ENCODE measurements at regions not wholly inside any gene's neighbourhood (a gene's known extent, or its start where the extent isn't known, plus 50 kb on each side); places are given as distances from the start of the nearest gene placed in this dataset.
"Not testable (repeated sequence)": the region's sequence is repeated elsewhere in the genome, so short reads cannot be mapped to it uniquely, and the experiment has no call there.

GRCh38 chr7:26424319-26424718 is 132.7 kb downstream of the SNX10 start:
- not testable (repeated sequence) for DNase-seq

GRCh38 chr7:26425655-26426054 is 134.0 kb downstream of the SNX10 start:
- no peak for DNase-seq

GRCh38 chr7:26426096-26426495 is 134.4 kb downstream of the SNX10 start:
- no peak for DNase-seq

GRCh38 chr7:26428571-26428970 is 136.9 kb downstream of the SNX10 start:
- DNase-seq: no peak

GRCh38 chr7:26429168-26429567 is 137.5 kb downstream of the SNX10 start:
- DNase-seq: no peak

- DNase-seq: no peak
Observed at GRCh38 chr7:26434974-26435373, 143.3 kb downstream of the SNX10 start.

- DNase-seq: no peak
Observed at GRCh38 chr7:26437003-26437532, 145.4 kb downstream of the SNX10 start.

- no peak for DNase-seq
Observed at GRCh38 chr7:26438078-26438477, 146.4 kb downstream of the SNX10 start.

GRCh38 chr7:26439521-26440232 is 148.0 kb downstream of the SNX10 start:
- DNase-seq: no peak

- no peak for DNase-seq
Observed at GRCh38 chr7:26440233-26441001, 148.8 kb downstream of the SNX10 start.

- DNase-seq: no peak
Observed at GRCh38 chr7:26441002-26441521, 149.4 kb downstream of the SNX10 start.

GRCh38 chr7:26441611-26442277 is 150.1 kb downstream of the SNX10 start:
- no peak for DNase-seq

GRCh38 chr7:26443006-26443405 is 151.3 kb downstream of the SNX10 start:
- DNase-seq: no peak

- DNase-seq: no peak
Observed at GRCh38 chr7:26443751-26444150, 152.1 kb downstream of the SNX10 start.

- no peak for DNase-seq
Observed at GRCh38 chr7:26444555-26444954, 152.9 kb downstream of the SNX10 start.

- DNase-seq: no peak
Observed at GRCh38 chr7:26447116-26447515, 155.5 kb downstream of the SNX10 start.

- no peak for DNase-seq
Observed at GRCh38 chr7:26449175-26450165, 157.8 kb downstream of the SNX10 start.

- DNase-seq: no peak
Observed at GRCh38 chr7:26451997-26452396, 160.3 kb downstream of the SNX10 start.

GRCh38 chr7:26454180-26454579 is 162.5 kb downstream of the SNX10 start:
- DNase-seq: no peak

- DNase-seq: no peak
Observed at GRCh38 chr7:26457696-26458327, 166.2 kb downstream of the SNX10 start.

- DNase-seq: no peak
Observed at GRCh38 chr7:26458466-26459145, 166.9 kb downstream of the SNX10 start.

Measured in GF-D8 (cell line).